ENCODE measurements at regions not wholly inside any gene's neighbourhood (a gene's known extent, or its start where the extent isn't known, plus 50 kb on each side); places are given as distances from the start of the nearest gene placed in this dataset.

DNA sequence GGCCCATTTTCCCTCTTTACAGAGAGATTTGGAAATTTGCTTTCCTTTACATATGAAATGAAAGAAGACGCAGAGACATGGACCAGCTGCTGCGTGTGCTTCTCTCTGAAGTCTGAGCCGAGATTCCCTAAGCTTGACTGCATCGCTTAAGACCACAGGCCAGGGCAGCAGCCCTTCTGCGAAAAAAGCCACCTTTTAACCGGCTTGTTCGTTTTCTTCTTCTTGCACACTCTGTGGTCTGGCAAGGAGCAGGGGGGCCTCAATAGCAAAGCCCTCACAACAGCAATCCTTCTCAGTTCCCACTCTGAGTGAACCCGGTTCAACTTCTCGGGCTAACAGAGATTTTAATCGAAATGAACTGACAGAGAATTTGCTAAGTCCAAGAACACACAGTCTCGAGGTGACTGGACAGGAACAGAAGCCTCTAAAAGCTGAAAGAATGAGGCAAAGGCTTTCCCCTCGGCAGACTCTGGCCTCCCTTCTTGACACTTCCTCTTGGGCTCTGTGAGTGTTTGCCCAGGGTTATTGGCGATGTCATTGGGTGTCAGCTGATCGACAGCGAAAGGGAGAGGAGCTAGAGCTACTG is 512.9 kb upstream of the KLF4 start:
- Mint-ChIP-seq H3K9me3 (ENCODE audit: low read depth) (no peaks in the 10 kb centered on the region), H3K4me1 (no peaks in the 10 kb centered on the region), H3K36me3 (no peaks in the 10 kb centered on the region), H3K27ac (no peak overlapping the region), H3K27me3 (no peaks in the 10 kb centered on the region), H3K4me3 (no peak overlapping the region)
- ATAC-seq (no peak), DNase-seq (no peak)
- CTCF ChIA-PET = no interaction called here

DNA sequence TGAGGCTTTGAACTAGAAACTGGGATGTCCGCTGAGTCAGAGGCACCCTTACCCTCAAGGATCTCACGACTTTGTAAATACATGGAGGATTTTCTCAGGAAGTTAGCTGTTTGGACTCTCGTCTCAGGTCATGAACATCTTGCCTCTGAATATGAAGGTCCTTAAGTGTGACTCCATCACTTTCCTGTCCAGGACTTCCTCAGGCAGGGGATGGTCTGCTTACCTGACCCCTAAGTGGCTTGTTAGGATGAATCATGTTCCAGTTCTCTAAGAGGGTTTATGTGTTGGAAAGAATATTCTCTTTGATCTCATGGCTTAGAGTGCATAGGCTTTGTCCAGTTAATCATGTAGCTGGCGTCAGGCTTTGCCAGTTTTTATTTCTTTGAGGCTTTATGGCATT is 511.7 kb upstream of the KLF4 start:
- Mint-ChIP-seq H3K36me3 (no peaks in the 10 kb centered on the region), H3K27ac (no peak overlapping the region), H3K27me3 (no peaks in the 10 kb centered on the region), H3K9me3 (ENCODE audit: low read depth) (no peaks in the 10 kb centered on the region), H3K4me3 (no peak overlapping the region), H3K4me1 (no peaks in the 10 kb centered on the region)
- CTCF ChIA-PET = no interaction called here
- no peak for ATAC-seq
- DNase-seq = no peak

DNA sequence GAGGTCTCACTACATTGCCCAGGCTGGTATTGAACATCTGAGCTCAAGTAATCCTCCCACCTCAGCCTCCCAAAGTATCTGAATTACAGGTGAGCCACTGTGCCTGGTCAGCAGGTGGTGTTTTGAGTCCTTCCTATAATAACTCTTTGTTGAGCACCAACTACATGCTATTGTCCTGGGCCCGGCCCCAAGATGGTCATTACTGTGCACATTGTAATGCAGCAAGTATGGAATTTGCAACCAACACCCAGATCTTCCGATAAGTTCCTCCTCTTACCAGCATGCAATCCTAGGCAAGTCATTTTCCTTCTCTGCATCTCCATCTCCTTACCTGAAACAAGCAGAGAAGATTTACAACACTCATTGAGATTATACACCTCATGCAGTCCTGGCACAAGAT is 510.3 kb upstream of the KLF4 start:
- no peaks in the 10 kb centered on the region for H3K4me1 Mint-ChIP-seq
- no peak overlapping the region for H3K27ac Mint-ChIP-seq
- CTCF ChIA-PET = no interaction called here
- no peaks in the 10 kb centered on the region for H3K9me3 Mint-ChIP-seq (ENCODE audit: low read depth)
- H3K27me3 Mint-ChIP-seq = no peaks in the 10 kb centered on the region
- H3K36me3 Mint-ChIP-seq = no peaks in the 10 kb centered on the region
- no peak for ATAC-seq
- no peak for DNase-seq
- no peak overlapping the region for H3K4me3 Mint-ChIP-seq

DNA sequence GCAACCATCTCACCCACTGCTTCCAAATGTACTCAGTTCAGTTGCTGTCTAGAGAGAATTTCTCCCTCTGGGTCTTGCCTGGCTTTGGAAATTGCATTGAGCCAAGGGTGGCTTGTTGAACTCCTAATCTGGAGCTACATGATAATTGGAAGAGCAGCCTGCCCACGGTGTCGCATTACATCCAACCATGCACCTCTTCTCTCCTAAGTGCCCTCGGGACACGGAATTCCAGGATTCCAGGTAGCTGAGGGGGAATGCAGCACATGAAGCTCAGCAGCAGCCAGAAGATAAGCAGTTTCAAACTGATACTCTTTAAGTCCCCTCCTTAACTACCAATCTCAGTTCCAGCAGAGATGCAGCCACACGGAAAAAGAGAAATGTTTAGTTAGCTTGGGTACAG is 509.4 kb upstream of the KLF4 start:
- Mint-ChIP-seq H3K36me3 (no peaks in the 10 kb centered on the region), H3K4me1 (no peaks in the 10 kb centered on the region), H3K27me3 (no peaks in the 10 kb centered on the region), H3K9me3 (ENCODE audit: low read depth) (no peaks in the 10 kb centered on the region), H3K27ac (no peak overlapping the region), H3K4me3 (no peak overlapping the region)
- DNase-seq (no peak), ATAC-seq (no peak)
- CTCF ChIA-PET = interaction anchor here (0.6 kb wide), 1 partner anchor 14 kb away, joined by 3 read pairs; no protein-coding TSS in a partner anchor

DNA sequence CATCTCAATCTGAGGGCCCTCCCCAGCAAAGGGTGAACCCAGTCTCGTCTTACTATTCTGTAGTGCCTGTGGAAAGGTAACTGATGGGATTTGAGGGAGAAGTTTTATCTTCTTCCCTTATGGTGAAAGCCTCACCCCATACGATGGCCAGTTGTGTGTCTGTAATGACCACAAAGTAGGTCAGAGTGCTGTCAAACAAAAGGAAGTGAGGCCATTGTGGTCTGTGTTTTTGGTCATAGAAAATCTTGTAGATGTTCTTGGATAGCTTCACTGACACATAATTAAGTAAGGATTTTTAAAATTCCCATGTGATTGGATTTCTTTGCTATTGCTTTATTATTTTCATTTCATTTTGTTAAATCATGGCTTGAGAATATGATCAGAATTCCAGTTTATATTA is 505.1 kb upstream of the KLF4 start:
- Mint-ChIP-seq H3K9me3 (ENCODE audit: low read depth) (peaks cover 2% of the 10 kb centered on the region), H3K4me1 (no peaks in the 10 kb centered on the region), H3K27me3 (no peaks in the 10 kb centered on the region), H3K4me3 (no peak overlapping the region), H3K36me3 (no peaks in the 10 kb centered on the region), H3K27ac (no peak overlapping the region)
- DNase-seq = no peak
- ATAC-seq = no peak
- CTCF ChIA-PET = no interaction called here

DNA sequence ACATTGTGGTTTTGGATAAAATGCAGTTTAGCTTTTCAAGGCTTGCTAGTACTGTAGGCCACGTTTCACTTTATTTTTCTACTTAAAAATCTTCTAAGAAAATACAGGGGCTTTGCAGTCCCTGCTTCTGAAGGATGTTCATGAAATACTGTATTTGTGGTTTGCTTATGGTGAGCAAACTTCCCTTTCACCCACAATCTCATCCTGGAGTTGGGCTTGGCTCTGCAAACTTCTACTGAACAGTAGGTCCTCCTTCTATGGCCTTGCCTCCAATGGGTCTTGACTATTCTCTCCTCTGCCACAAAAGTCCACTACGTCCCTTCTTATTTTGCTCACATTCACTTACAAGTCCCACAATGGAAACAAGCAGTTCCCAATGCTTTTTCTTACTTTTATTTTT is 502.7 kb upstream of the KLF4 start:
- no peaks in the 10 kb centered on the region for H3K27me3 Mint-ChIP-seq
- peaks cover 2% of the 10 kb centered on the region for H3K9me3 Mint-ChIP-seq (ENCODE audit: low read depth)
- CTCF ChIA-PET = no interaction called here
- no peak for DNase-seq
- H3K36me3 Mint-ChIP-seq = no peaks in the 10 kb centered on the region
- H3K4me3 Mint-ChIP-seq = no peak overlapping the region
- no peak for ATAC-seq
- no peak overlapping the region for H3K27ac Mint-ChIP-seq
- no peaks in the 10 kb centered on the region for H3K4me1 Mint-ChIP-seq

DNA sequence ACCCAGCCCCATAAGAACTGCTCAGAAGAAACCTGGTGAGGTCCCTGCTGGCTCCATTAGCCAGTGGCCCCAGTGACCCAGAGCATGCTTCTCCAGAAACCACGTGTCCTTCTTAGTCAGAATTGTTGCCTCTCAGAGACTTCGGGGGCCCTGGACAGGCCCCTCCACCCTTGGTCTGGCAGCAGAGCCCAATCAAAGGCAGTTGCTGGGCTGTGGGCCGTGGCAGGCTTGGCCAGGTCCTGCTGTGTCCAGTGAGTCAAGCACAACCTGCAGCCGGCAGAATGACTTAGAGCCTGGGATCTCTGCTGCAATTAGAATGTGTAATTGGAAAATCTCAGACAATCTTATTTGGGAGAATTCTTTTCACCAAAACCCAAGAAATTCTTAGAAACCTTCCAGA is 502.0 kb upstream of the KLF4 start:
- ATAC-seq (no peak), DNase-seq (no peak)
- Mint-ChIP-seq H3K9me3 (ENCODE audit: low read depth) (peaks cover 2% of the 10 kb centered on the region), H3K36me3 (no peaks in the 10 kb centered on the region), H3K4me1 (no peaks in the 10 kb centered on the region), H3K4me3 (no peak overlapping the region), H3K27me3 (no peaks in the 10 kb centered on the region), H3K27ac (no peak overlapping the region)
- CTCF ChIA-PET = no interaction called here

DNA sequence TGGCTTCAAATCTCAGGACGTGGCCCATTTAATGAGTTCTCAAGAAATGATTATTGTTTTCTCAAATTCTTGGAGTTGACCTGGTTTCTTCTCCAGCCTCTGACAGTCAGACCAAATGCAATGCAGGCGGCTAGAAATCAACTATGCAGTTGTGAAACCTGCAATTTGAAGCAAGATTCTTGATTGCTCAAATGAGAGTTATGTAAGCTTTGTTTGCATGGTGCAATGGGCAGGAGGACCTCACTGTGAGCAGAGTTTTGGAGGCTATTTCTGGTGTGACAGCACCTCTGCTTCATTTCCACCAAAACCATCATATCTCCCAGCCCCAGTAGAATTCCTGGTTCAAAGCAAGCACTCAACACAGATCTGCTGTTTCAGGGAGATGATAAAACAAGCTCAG is 500.0 kb upstream of the KLF4 start:
- no peaks in the 10 kb centered on the region for H3K4me1 Mint-ChIP-seq
- no peak for DNase-seq
- CTCF ChIA-PET = no interaction called here

DNA sequence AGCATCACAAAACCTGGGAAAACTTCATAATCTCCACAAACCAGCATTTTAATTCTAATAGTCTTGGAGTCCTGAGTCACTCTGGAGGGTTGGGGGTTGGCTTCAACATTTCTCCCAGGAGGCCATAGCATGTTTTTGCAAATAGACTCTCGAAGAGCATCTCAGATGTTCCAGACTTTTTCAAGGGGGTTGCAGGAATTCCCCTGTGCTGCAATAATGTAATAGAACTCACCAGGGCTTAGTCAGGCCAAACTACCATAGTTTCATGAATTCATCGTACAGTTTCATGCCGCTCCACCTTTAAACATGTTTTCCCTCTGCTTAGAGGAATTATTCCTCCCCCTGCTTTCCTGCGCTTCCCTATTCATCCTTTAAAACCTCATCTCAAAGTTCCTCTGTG is 499.5 kb upstream of the KLF4 start:
- H3K27me3 Mint-ChIP-seq = no peaks in the 10 kb centered on the region
- H3K36me3 Mint-ChIP-seq = no peaks in the 10 kb centered on the region
- DNase-seq = no peak
- no peak overlapping the region for H3K4me3 Mint-ChIP-seq
- H3K4me1 Mint-ChIP-seq = no peaks in the 10 kb centered on the region
- no peak for ATAC-seq
- no peak overlapping the region for H3K27ac Mint-ChIP-seq
- peaks cover 8% of the 10 kb centered on the region for H3K9me3 Mint-ChIP-seq (ENCODE audit: low read depth)
- CTCF ChIA-PET = no interaction called here

More for the DNA sequence above, 500.0 kb upstream of the KLF4 start:
- no peaks in the 10 kb centered on the region for H3K36me3 Mint-ChIP-seq
- no peak overlapping the region for H3K4me3 Mint-ChIP-seq
- no peak for ATAC-seq
- no peaks in the 10 kb centered on the region for H3K27me3 Mint-ChIP-seq
- peaks cover 8% of the 10 kb centered on the region for H3K9me3 Mint-ChIP-seq (ENCODE audit: low read depth)
- H3K27ac Mint-ChIP-seq = no peak overlapping the region

DNA sequence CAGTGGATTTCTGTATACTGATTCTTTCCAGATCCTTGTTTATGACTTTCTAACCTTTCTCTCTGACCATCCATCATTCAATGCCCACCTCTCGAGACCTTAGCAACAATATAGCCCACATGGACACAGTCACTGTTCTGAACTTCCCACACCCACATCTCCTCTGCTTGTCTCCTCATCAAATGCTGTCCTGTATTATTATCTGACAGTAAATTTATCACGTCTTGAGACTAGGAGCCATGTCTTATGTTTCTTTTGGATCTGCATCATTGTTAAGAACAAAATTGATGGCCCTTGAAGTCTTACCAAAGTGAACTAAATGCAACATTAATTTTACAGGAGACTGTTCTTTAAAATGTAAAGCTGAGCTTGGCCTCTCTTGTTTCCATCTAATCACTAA is 495.4 kb upstream of the KLF4 start:
- CTCF ChIA-PET = interaction anchor here (0.7 to 0.9 kb wide), 2 partner anchors 14 to 77 kb away, joined by 3 read pairs; no protein-coding TSS in a partner anchor
- no peak for ATAC-seq
- Mint-ChIP-seq H3K4me1 (no peaks in the 10 kb centered on the region), H3K4me3 (no peak overlapping the region), H3K36me3 (no peaks in the 10 kb centered on the region), H3K27me3 (no peaks in the 10 kb centered on the region), H3K9me3 (ENCODE audit: low read depth) (peaks cover 6% of the 10 kb centered on the region), H3K27ac (no peak overlapping the region)
- no peak for DNase-seq

DNA sequence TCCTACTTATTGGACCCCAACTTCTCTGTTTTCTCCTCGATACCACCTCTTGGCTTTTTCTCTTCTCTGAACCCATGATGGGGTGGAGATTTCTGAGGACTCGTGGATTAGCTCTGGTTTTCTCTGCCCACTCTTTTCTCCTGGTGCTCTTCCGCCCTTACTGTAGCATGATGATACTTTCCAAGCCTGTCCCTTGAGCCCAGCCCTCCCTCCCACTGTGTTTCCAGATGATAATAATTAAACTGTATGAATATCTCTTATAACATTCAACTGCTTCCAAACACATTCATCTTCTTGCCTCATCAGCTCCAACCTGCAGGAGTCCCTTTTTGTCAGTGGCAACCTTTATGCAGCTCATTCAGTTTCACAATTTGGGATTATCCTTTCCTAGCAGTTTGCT is 494.2 kb upstream of the KLF4 start:
- ATAC-seq (no peak), DNase-seq (no peak)
- peaks cover 6% of the 10 kb centered on the region for H3K9me3 Mint-ChIP-seq (ENCODE audit: low read depth)
- no peak overlapping the region for H3K4me3 Mint-ChIP-seq
- H3K36me3 Mint-ChIP-seq = no peaks in the 10 kb centered on the region
- no peaks in the 10 kb centered on the region for H3K27me3 Mint-ChIP-seq
- CTCF ChIA-PET = interaction anchor here (0.9 kb wide), 1 partner anchor 75 kb away, joined by 3 read pairs; no protein-coding TSS in a partner anchor
- H3K27ac Mint-ChIP-seq = no peak overlapping the region
- H3K4me1 Mint-ChIP-seq = no peaks in the 10 kb centered on the region

DNA sequence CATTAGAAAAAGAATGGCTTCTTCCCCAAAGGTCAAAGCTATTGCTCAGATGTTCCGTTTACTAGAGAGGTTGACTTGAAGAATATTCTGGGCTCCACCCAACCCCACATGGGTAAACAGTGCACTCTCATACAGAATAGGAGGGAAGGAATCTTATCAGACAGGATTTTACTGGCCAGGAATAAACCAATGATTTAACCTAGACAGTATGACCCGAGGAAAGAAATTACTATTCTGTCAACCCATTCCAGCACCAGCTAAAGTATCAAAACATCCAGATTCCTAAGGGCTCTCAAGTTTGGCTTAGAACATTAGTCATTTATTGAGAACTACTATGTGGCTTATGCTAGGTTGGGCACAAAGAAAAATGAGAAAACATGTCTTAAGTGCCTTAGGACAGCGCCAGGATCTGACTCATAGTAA is 493.6 kb upstream of the KLF4 start:
- Mint-ChIP-seq H3K36me3 (no peaks in the 10 kb centered on the region), H3K27ac (no peak overlapping the region), H3K27me3 (no peaks in the 10 kb centered on the region), H3K9me3 (ENCODE audit: low read depth) (peaks cover 6% of the 10 kb centered on the region), H3K4me3 (no peak overlapping the region), H3K4me1 (no peaks in the 10 kb centered on the region)
- ATAC-seq (no peak), DNase-seq (no peak)
- CTCF ChIA-PET = no interaction called here

DNA sequence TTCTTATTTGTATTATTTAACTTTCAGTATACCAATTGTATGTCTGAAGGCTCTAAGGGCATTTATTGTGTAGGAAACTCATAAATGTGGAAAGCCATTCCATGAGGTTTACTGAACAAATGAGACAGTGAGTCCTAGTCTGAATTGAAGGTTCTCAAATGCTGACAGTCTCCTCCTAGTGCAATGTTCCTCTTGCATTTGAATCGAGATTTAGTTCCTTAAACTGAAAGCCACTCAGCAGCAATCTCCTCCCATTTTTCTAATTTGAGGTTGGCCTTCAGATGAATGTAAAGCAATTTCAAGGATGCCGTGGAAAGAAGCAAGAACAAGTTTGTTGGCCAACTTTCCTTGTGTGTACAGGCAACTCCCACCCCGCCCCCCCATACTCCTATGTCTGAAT is 493.2 kb upstream of the KLF4 start:
- Mint-ChIP-seq H3K36me3 (no peaks in the 10 kb centered on the region), H3K4me3 (no peak overlapping the region), H3K27ac (no peak overlapping the region), H3K4me1 (no peaks in the 10 kb centered on the region), H3K9me3 (ENCODE audit: low read depth) (peaks cover 6% of the 10 kb centered on the region), H3K27me3 (no peaks in the 10 kb centered on the region)
- ATAC-seq = no peak
- DNase-seq = no peak
- CTCF ChIA-PET = no interaction called here

DNA sequence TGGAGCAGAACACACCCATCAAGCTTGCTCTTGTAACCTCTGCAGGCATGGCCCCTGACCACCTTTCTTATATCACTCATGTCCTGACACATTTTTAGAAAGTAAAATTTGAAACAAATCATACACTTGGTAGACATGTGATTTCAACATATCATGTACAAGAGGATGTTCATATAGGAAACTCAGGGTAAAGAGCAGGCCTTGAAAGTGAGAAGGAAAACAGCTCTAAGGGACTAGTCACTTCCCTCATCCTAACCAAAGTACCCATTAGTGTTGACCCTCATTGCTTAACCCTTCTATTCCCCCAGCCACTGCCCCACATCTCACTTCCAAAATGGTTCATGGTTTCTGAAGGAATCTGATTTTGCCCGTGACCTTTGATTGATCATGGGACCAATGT is 492.4 kb upstream of the KLF4 start:
- no peak overlapping the region for H3K27ac Mint-ChIP-seq
- CTCF ChIA-PET = no interaction called here
- DNase-seq = no peak
- H3K9me3 Mint-ChIP-seq (ENCODE audit: low read depth) = peaks cover 6% of the 10 kb centered on the region
- no peak overlapping the region for H3K4me3 Mint-ChIP-seq
- no peak for ATAC-seq
- H3K36me3 Mint-ChIP-seq = no peaks in the 10 kb centered on the region
- no peaks in the 10 kb centered on the region for H3K27me3 Mint-ChIP-seq
- H3K4me1 Mint-ChIP-seq = no peaks in the 10 kb centered on the region

DNA sequence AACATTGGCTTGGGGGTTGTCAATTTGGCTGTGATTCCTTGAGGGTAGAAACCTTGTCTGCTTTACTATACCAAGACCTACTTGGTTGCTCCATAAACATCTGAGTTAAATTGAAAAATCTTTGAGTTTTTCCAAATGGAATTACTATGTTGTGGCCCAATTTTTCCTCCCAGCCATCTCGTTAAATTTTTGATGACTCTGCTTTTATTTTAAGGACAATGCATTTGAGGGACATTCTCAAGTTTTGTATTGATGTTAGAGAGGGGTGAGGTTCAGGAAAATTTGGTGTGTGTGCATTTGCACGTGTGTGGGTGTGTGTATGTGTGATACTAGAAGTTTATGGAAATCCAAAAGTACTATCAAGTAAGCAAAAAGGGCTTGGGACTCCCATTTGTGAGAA is 491.4 kb upstream of the KLF4 start:
- ATAC-seq = no peak
- Mint-ChIP-seq H3K27ac (no peak overlapping the region), H3K4me3 (no peak overlapping the region), H3K4me1 (no peaks in the 10 kb centered on the region), H3K36me3 (no peaks in the 10 kb centered on the region), H3K27me3 (no peaks in the 10 kb centered on the region), H3K9me3 (ENCODE audit: low read depth) (peaks cover 5% of the 10 kb centered on the region)
- CTCF ChIA-PET = no interaction called here
- no peak for DNase-seq
